Posterior cingulate gyrus (tissue), 11 donors: ENCODE measurements at regions not wholly inside any gene's neighbourhood (a gene's known extent, or its start where the extent isn't known, plus 50 kb on each side); places are given as distances from the start of the nearest gene placed in this dataset.
"Not testable (repeated sequence)": the region's sequence is repeated elsewhere in the genome, so short reads cannot be mapped to it uniquely, and the experiment has no call there.

Source experiments
- DNase-seq, 10 donors: peaks; one replicate each; pipeline versions ENCODE4 v3.0.0 to v3.0.0-alpha.2; 2020 to 2021; ENCODE audit warnings: mixed read lengths in 3 of 10
- intact Hi-C: fragments of 100-400 bp; cut with DNase I; formaldehyde crosslinking; loops from one replicate; pipeline ENCODE4 v1.15.1; 2023

- intact Hi-C loops: no loop called here
- no peak for DNase-seq
These were observed 512.3 kb downstream of the SLITRK5 start for GRCh38 chr13:88183440-88183839.

GRCh38 chr13:88188986-88189385, 517.8 kb downstream of the SLITRK5 start:
- intact Hi-C loops: no loop called here
- no peak for DNase-seq

- intact Hi-C loops: no loop called here
- DNase-seq: no peak
These were observed 518.6 kb downstream of the SLITRK5 start for GRCh38 chr13:88189728-88190127.

GRCh38 chr13:88196106-88196505, 524.9 kb downstream of the SLITRK5 start:
- intact Hi-C loops: no loop called here
- no peak for DNase-seq

GRCh38 chr13:88217372-88217771, 546.2 kb downstream of the SLITRK5 start:
- DNase-seq: no peak
- intact Hi-C loops: no loop called here

- intact Hi-C loops: no loop called here
- no peak for DNase-seq
These were observed 546.7 kb downstream of the SLITRK5 start for GRCh38 chr13:88217883-88218282.

- DNase-seq: peak in 1 of 10 donors; percentile 61
- intact Hi-C loops: no loop called here
These were observed 552.8 kb downstream of the SLITRK5 start for GRCh38 chr13:88223958-88224357.

- intact Hi-C loops: no loop called here
- no peak for DNase-seq
These were observed 564.3 kb downstream of the SLITRK5 start for GRCh38 chr13:88235441-88235840.

GRCh38 chr13:88246239-88246638, 575.1 kb downstream of the SLITRK5 start:
- DNase-seq: no peak
- intact Hi-C loops: no loop called here

- intact Hi-C loops: no loop called here
- no peak for DNase-seq
These were observed 577.2 kb downstream of the SLITRK5 start for GRCh38 chr13:88248393-88248792.

GRCh38 chr13:88257706-88258105, 586.5 kb downstream of the SLITRK5 start:
- intact Hi-C loops: no loop called here
- DNase-seq: no peak

GRCh38 chr13:88263808-88264207, 592.6 kb downstream of the SLITRK5 start:
- DNase-seq: no peak
- intact Hi-C loops: no loop called here

GRCh38 chr13:88281841-88282240, 610.7 kb downstream of the SLITRK5 start:
- intact Hi-C loops: no loop called here
- DNase-seq: no peak

- DNase-seq: no peak
- intact Hi-C loops: no loop called here
These were observed 614.2 kb downstream of the SLITRK5 start for GRCh38 chr13:88285329-88285728.

- intact Hi-C loops: no loop called here
- no peak for DNase-seq
These were observed 617.2 kb downstream of the SLITRK5 start for GRCh38 chr13:88288326-88288725.

GRCh38 chr13:88291731-88292130, 620.6 kb downstream of the SLITRK5 start:
- DNase-seq: peak in 2 of 10 donors; percentile 44 to 83
- intact Hi-C loops: not testable (repeated sequence)

GRCh38 chr13:88294368-88294767, 623.2 kb downstream of the SLITRK5 start:
- intact Hi-C loops: no loop called here

GRCh38 chr13:88303157-88303556, 632.0 kb downstream of the SLITRK5 start:
- intact Hi-C loops: no loop called here
- no peak for DNase-seq

More at GRCh38 chr13:88294368-88294767, 623.2 kb downstream of the SLITRK5 start:
- no peak for DNase-seq

GRCh38 chr13:88303605-88304004, 632.4 kb downstream of the SLITRK5 start:
- intact Hi-C loops: no loop called here
- DNase-seq: no peak

- DNase-seq: no peak
- intact Hi-C loops: no loop called here
These were observed 643.3 kb downstream of the SLITRK5 start for GRCh38 chr13:88314496-88314895.

- intact Hi-C loops: no loop called here
These were observed 657.9 kb downstream of the SLITRK5 start for GRCh38 chr13:88329066-88329465.

GRCh38 chr13:88339271-88339741, 668.1 kb downstream of the SLITRK5 start:
- intact Hi-C loops: no loop called here
- DNase-seq: peak in 1 of 10 donors; percentile 69

More at GRCh38 chr13:88329066-88329465, 657.9 kb downstream of the SLITRK5 start:
- no peak for DNase-seq
